ENCODE measurements at regions not wholly inside any gene's neighbourhood (a gene's known extent, or its start where the extent isn't known, plus 50 kb on each side); places are given as distances from the start of the nearest gene placed in this dataset.

DNA sequence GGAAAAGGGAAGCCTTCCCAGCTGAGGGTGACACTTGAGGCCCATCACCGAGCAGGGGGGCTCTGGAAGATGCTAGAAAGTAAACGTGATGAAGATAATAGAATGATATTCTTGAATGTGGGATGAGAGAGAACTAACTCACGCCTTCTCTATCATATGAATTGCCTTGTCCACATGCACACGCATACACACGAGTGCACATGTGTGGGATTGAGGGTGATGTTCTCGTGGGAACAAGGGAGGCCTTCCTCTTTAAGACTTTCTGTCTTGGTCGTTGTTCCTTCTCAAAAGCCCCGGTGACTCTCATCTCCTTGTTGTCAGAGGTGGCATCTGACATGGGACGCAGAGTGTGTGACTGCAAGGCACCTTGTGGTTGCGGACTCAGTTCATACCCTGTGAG, 436.9 kb downstream of the ZNF516 start:
- TF ChIP-seq EZH2 (IDR thresholded peaks at IDR 0.05; ENCODE audit: low read length, missing control alignments), result no peak
- TF ChIP-seq, protein P1, sequence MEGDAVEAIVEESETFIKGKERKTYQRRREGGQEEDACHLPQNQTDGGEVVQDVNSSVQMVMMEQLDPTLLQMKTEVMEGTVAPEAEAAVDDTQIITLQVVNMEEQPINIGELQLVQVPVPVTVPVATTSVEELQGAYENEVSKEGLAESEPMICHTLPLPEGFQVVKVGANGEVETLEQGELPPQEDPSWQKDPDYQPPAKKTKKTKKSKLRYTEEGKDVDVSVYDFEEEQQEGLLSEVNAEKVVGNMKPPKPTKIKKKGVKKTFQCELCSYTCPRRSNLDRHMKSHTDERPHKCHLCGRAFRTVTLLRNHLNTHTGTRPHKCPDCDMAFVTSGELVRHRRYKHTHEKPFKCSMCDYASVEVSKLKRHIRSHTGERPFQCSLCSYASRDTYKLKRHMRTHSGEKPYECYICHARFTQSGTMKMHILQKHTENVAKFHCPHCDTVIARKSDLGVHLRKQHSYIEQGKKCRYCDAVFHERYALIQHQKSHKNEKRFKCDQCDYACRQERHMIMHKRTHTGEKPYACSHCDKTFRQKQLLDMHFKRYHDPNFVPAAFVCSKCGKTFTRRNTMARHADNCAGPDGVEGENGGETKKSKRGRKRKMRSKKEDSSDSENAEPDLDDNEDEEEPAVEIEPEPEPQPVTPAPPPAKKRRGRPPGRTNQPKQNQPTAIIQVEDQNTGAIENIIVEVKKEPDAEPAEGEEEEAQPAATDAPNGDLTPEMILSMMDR (conservative IDR thresholded peaks at IDR 0.05 in 1 of 2, IDR thresholded peaks at IDR 0.05 in 1 of 2; ENCODE audit: low read depth in 1 of 2, low read length in 2 of 2), result no peak

Measured in fibroblast of lung (primary cell).